AG04450 (cell line): ENCODE measurements at regions not wholly inside any gene's neighbourhood (a gene's known extent, or its start where the extent isn't known, plus 50 kb on each side); places are given as distances from the start of the nearest gene placed in this dataset.

Experiments
- CTCF ChIA-PET: fragments of 300-600, 350-600 bp; formaldehyde crosslinking; extraction: SDS; loops from one replicate; lab custom pipeline; 2022; ENCODE audit warnings: antibody characterized with exemption, inconsistent platforms; lab: Charles Lee
- POLR2A ChIA-PET: fragments of 350-600 bp; formaldehyde crosslinking; extraction: SDS; loops from one replicate; lab custom pipeline; 2021; ENCODE audit warnings: antibody characterized with exemption, inconsistent platforms; lab: Yijun Ruan, JAX
- DNase-seq: peaks from one replicate; pipeline ENCODE4 v3.0.0-alpha.2; 2011; ENCODE audit warnings: low read depth, low spot score
- H3K27ac ChIP-seq: one replicate; pipeline ENCODE4 v1.5.1; 2012; ENCODE audit warnings: low read depth, low read length, control low read depth
- H3K27me3 ChIP-seq: one replicate; pipeline ENCODE4 v1.6.0; 2012; ENCODE audit warnings: low read length; ENCODE audit not compliant: control insufficient read depth, insufficient read depth
- H3K4me3 ChIP-seq: 2 replicates; pipeline ENCODE4 v1.5.1; 2011; ENCODE audit warnings: mild to moderate bottlenecking, low read depth, low read length, control low read depth
- H3K9me3 ChIP-seq: 2 replicates; pipeline ENCODE4 v1.5.1; 2012; ENCODE audit warnings: low read length; ENCODE audit not compliant: control insufficient read depth, insufficient read depth
- TF ChIP-seq, protein P1 (sequence below): IDR thresholded peaks from 2 replicates; pipeline ENCODE4 v1.5.1; 2011; ENCODE audit warnings: low read depth, low read length, control low read depth, inconsistent platforms

DNA sequence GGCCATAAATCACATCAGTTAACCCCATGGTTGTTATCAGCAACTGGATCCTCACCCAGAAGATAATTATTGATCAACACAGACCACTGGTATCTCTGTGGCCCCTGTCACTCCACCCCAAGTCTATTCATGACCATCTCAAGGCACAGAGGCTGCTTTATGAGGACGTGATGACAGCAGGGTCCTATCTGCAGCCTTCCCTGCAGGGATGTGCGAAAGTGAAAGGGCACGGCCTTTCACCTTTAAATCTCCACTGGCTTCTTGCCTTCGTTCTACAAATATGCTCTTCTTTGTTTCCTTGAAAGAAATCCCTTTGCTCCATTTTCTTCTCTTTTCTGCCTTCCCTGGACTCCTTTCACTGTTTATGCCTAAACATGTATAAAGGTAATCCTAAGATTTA is 170.6 kb upstream of the EDNRA start:
- ChIA-PET CTCF (no interaction called here), POLR2A (no interaction called here)
- Histone ChIP-seq H3K4me3 (no peak overlapping the region), H3K9me3 (no peaks in the 10 kb centered on the region), H3K27ac (no peak overlapping the region), H3K27me3 (no peaks in the 10 kb centered on the region)
- TF ChIP-seq, protein P1, sequence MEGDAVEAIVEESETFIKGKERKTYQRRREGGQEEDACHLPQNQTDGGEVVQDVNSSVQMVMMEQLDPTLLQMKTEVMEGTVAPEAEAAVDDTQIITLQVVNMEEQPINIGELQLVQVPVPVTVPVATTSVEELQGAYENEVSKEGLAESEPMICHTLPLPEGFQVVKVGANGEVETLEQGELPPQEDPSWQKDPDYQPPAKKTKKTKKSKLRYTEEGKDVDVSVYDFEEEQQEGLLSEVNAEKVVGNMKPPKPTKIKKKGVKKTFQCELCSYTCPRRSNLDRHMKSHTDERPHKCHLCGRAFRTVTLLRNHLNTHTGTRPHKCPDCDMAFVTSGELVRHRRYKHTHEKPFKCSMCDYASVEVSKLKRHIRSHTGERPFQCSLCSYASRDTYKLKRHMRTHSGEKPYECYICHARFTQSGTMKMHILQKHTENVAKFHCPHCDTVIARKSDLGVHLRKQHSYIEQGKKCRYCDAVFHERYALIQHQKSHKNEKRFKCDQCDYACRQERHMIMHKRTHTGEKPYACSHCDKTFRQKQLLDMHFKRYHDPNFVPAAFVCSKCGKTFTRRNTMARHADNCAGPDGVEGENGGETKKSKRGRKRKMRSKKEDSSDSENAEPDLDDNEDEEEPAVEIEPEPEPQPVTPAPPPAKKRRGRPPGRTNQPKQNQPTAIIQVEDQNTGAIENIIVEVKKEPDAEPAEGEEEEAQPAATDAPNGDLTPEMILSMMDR = no peak
- no peak for DNase-seq

- CTCF ChIA-PET = interaction anchor here (0.5 to 0.7 kb wide), 2 partner anchors 56 to 156 kb away, joined by 3 read pairs; no protein-coding TSS in a partner anchor
- no peaks in the 10 kb centered on the region for H3K27me3 ChIP-seq
- TF ChIP-seq, protein P1 = no peak
- POLR2A ChIA-PET = no interaction called here
- no peaks in the 10 kb centered on the region for H3K9me3 ChIP-seq
- H3K27ac ChIP-seq = no peak overlapping the region
- no peak for DNase-seq
- H3K4me3 ChIP-seq = no peak overlapping the region
Measured at GRCh38 chr4:147311956-147312355, 168.9 kb upstream of the EDNRA start.

GRCh38 chr4:147312376-147313046 is 168.4 kb upstream of the EDNRA start:
- POLR2A ChIA-PET = no interaction called here

DNA sequence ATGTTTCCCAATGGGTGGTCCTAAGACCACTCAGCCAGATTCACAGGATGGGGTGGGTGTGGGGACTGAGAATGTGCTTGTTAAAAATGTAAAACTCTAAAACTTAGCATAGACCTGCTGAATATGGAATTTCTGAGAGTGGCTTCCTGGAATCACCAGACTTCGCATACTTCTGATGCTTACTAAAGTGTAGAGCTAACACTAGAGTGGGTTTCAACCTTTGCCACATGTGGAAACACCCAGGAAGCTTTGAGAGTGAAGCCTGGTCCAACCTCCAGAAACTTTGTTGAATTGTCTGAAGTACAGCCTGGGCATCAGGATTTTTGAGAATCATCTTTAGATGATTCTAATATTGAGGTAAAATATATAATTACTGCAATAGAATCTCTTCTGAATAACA is 167.8 kb upstream of the EDNRA start:
- Histone ChIP-seq H3K4me3 (no peak overlapping the region), H3K27ac (no peak overlapping the region), H3K9me3 (no peaks in the 10 kb centered on the region), H3K27me3 (no peaks in the 10 kb centered on the region)
- CTCF ChIA-PET = no interaction called here
- TF ChIP-seq, protein P1 = no peak
- POLR2A ChIA-PET = interaction anchor here (0.6 kb wide), 1 partner anchor 14 kb away, joined by 3 read pairs; no protein-coding TSS in a partner anchor
- no peak for DNase-seq

More at GRCh38 chr4:147312376-147313046, 168.4 kb upstream of the EDNRA start:
- no peak overlapping the region for H3K27ac ChIP-seq
- no peaks in the 10 kb centered on the region for H3K9me3 ChIP-seq
- TF ChIP-seq, protein P1 = no peak
- CTCF ChIA-PET = interaction anchor here (0.5 to 0.7 kb wide), 2 partner anchors 55 to 156 kb away, joined by 3 read pairs; no protein-coding TSS in a partner anchor
- H3K27me3 ChIP-seq = no peaks in the 10 kb centered on the region
- no peak for DNase-seq
- no peak overlapping the region for H3K4me3 ChIP-seq

DNA sequence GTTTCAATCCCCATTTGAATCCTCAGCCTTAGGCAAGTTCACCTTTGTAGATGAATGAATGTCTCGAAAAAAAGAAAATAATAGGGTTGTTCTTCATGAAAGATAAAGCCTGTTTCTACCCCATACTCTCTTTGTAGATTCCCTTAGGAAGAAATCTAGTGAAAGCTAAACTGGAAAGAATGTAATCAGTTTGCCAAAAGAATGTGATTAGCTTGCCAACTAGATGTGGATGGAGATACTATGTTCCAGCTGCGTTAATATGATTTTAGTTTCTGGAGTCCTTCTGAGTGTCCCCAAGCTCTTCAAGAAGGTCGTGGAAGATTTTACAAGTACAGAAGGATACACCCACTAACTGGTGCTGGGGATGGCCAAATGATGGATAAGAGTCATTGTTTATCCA is 162.3 kb upstream of the EDNRA start:
- POLR2A ChIA-PET = interaction anchor here (1.0 kb wide), 1 partner anchor 16 kb away, joined by 3 read pairs; no protein-coding TSS in a partner anchor
- TF ChIP-seq, protein P1 = no peak
- no peaks in the 10 kb centered on the region for H3K27me3 ChIP-seq
- no peak overlapping the region for H3K4me3 ChIP-seq
- no peak overlapping the region for H3K27ac ChIP-seq
- no peak for DNase-seq
- CTCF ChIA-PET = interaction anchor here (0.9 to 2.0 kb wide), 2 partner anchors 158 kb away, joined by 4 to 6 read pairs; no protein-coding TSS in a partner anchor
- H3K9me3 ChIP-seq = no peaks in the 10 kb centered on the region
